ENCODE measurements at regions not wholly inside any gene's neighbourhood (a gene's known extent, or its start where the extent isn't known, plus 50 kb on each side); places are given as distances from the start of the nearest gene placed in this dataset.

DNA sequence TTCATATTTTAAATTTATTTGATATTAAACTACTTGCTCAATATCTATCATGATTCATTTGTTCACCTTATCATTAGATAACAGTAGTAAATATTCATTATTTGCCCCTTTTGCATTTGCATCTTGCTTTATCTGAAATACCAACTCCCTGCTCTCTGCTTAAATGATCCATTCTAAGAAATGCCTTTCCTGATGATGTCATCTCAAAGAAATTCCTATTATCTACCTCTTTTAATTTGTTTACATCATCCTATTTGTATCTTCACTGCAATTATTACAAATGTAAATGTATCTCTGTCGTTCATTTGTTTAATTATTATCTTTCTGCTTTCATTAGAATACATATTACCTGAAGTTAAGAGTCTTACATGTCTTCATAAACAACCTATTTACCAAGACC is 549.9 kb downstream of the CBLN2 start:
- Histone ChIP-seq H3K27ac (ENCODE audit: poor library complexity, severe bottlenecking) (no peak overlapping the region), H3K27me3 (ENCODE audit: insufficient read depth, poor library complexity, severe bottlenecking) (no peaks in the 10 kb centered on the region), H3K4me1 (ENCODE audit: insufficient read depth, poor library complexity, severe bottlenecking) (no peaks in the 10 kb centered on the region), H3K36me3 (ENCODE audit: low read depth) (no peaks in the 10 kb centered on the region), H3K4me3 (ENCODE audit: severe bottlenecking) (no peak overlapping the region), H3K9me3 (ENCODE audit: severe bottlenecking) (no peaks in the 10 kb centered on the region)
- no peak for DNase-seq (ENCODE audit: low spot score)
- ATAC-seq (ENCODE audit: low read depth), result no peak
- TF ChIP-seq, protein P1, sequence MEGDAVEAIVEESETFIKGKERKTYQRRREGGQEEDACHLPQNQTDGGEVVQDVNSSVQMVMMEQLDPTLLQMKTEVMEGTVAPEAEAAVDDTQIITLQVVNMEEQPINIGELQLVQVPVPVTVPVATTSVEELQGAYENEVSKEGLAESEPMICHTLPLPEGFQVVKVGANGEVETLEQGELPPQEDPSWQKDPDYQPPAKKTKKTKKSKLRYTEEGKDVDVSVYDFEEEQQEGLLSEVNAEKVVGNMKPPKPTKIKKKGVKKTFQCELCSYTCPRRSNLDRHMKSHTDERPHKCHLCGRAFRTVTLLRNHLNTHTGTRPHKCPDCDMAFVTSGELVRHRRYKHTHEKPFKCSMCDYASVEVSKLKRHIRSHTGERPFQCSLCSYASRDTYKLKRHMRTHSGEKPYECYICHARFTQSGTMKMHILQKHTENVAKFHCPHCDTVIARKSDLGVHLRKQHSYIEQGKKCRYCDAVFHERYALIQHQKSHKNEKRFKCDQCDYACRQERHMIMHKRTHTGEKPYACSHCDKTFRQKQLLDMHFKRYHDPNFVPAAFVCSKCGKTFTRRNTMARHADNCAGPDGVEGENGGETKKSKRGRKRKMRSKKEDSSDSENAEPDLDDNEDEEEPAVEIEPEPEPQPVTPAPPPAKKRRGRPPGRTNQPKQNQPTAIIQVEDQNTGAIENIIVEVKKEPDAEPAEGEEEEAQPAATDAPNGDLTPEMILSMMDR (IDR thresholded peaks at IDR 0.05; ENCODE audit: poor library complexity, severe bottlenecking), result no peak

DNA sequence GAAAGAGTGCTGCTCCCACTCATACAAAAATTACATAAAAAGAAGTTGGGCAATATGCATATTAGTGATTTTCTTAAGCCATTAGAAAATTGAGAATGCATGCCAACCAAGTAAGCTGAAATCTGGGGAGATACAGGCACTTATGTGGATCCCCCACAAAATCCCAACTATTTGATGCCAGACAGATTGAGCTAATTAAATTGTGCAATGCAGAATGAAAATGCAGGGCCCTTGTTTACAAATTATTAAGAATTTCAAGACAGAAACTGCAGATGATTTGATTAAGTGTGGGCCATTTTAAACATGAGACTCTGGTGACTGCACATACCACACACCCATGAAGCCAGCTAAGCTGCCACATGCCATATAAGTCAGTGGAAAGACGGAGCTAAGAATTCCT is 554.5 kb downstream of the CBLN2 start:
- no peaks in the 10 kb centered on the region for H3K4me1 ChIP-seq (ENCODE audit: insufficient read depth, poor library complexity, severe bottlenecking)
- H3K27ac ChIP-seq (ENCODE audit: poor library complexity, severe bottlenecking), result no peak overlapping the region
- ATAC-seq (ENCODE audit: low read depth), result no peak
- no peak overlapping the region for H3K4me3 ChIP-seq (ENCODE audit: severe bottlenecking)
- TF ChIP-seq, protein P1 (IDR thresholded peaks at IDR 0.05; ENCODE audit: poor library complexity, severe bottlenecking), result no peak
- DNase-seq (ENCODE audit: low spot score), result no peak
- no peaks in the 10 kb centered on the region for H3K27me3 ChIP-seq (ENCODE audit: insufficient read depth, poor library complexity, severe bottlenecking)
- no peaks in the 10 kb centered on the region for H3K9me3 ChIP-seq (ENCODE audit: severe bottlenecking)
- no peaks in the 10 kb centered on the region for H3K36me3 ChIP-seq (ENCODE audit: low read depth)

DNA sequence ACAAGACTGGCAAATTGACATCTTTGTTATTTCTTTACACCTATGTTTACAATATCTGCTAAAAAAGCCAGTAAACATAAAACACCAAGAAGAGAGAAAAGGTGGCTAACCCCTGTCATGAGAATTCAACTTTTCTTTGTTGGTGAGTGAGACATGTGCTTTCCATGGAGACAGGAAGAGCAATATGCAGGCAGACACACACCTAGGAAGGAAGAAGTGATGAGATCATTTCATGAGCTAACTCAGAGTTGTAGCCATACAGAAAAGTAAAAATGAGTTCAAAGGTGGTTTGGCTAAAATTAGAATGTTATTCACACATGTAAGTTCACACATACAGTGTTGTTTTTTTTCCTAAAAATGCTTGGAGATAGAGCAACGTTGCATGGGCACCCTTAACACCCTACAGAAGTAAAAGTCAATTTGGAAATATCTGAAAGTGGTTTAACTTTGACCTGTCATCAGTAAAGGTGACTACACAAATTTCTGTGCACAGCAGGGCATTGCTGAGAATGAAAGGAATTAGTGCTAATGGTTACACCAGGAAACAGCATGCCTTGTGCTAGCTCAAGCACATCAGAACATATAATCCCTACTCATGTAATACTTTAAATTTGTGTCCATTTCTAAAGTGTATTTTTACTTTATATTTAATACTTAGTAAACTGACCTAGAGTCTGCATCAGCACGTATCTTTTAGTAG is 557.6 kb downstream of the CBLN2 start:
- no peaks in the 10 kb centered on the region for H3K27me3 ChIP-seq (ENCODE audit: insufficient read depth, poor library complexity, severe bottlenecking)
- no peaks in the 10 kb centered on the region for H3K36me3 ChIP-seq (ENCODE audit: low read depth)

DNA sequence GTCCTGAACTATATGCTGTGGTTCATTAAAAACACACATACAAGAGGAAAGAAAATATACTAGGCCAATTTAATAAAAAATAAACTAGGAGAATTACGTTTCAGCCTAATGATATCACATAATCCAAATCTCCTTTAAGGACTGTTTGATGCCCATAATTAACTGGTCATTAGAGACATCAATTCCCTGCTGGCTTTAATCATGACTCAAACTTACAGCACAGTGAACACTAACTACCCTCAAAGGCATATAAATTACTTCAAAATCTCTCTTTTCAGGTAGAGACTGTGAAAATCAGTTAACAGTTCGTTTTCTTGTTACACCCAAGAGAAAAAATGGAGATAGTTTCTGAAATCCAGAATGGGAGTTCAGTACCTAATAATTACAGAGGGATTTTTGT is 567.4 kb downstream of the CBLN2 start:
- Histone ChIP-seq H3K9me3 (ENCODE audit: severe bottlenecking) (no peaks in the 10 kb centered on the region), H3K27ac (ENCODE audit: poor library complexity, severe bottlenecking) (no peak overlapping the region), H3K4me3 (ENCODE audit: severe bottlenecking) (no peak overlapping the region), H3K4me1 (ENCODE audit: insufficient read depth, poor library complexity, severe bottlenecking) (no peaks in the 10 kb centered on the region), H3K27me3 (ENCODE audit: insufficient read depth, poor library complexity, severe bottlenecking) (no peaks in the 10 kb centered on the region), H3K36me3 (ENCODE audit: low read depth) (no peaks in the 10 kb centered on the region)
- TF ChIP-seq, protein P1 (IDR thresholded peaks at IDR 0.05; ENCODE audit: poor library complexity, severe bottlenecking), result no peak
- ATAC-seq (ENCODE audit: low read depth), result no peak
- no peak for DNase-seq (ENCODE audit: low spot score)

More for the DNA sequence above, 557.6 kb downstream of the CBLN2 start:
- TF ChIP-seq, protein P1 (IDR thresholded peaks at IDR 0.05; ENCODE audit: poor library complexity, severe bottlenecking), result no peak
- no peak for DNase-seq (ENCODE audit: low spot score)
- Histone ChIP-seq H3K9me3 (ENCODE audit: severe bottlenecking) (no peaks in the 10 kb centered on the region), H3K4me3 (ENCODE audit: severe bottlenecking) (no peak overlapping the region), H3K4me1 (ENCODE audit: insufficient read depth, poor library complexity, severe bottlenecking) (no peaks in the 10 kb centered on the region), H3K27ac (ENCODE audit: poor library complexity, severe bottlenecking) (no peak overlapping the region)
- ATAC-seq (ENCODE audit: low read depth), result no peak

DNA sequence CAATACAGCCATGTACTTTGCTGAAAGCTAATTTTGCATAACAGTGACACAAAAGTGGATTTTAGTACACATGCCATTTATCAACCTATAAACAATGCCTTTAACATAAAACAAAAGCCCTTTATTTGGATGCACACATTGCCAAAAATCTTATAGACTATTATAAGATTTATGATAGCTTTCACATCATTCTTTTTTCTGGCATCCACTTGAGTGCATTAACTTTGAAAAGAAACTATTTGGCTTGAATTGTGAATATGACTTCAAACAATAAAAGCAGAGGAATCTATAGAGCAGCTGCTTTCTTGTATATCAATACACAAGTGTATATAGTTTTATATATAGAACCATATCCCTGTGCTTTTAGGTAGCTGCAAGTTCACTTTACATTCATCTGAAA is 577.4 kb downstream of the CBLN2 start:
- Histone ChIP-seq H3K36me3 (ENCODE audit: low read depth) (no peaks in the 10 kb centered on the region), H3K27ac (ENCODE audit: poor library complexity, severe bottlenecking) (no peak overlapping the region), H3K4me1 (ENCODE audit: insufficient read depth, poor library complexity, severe bottlenecking) (no peaks in the 10 kb centered on the region), H3K4me3 (ENCODE audit: severe bottlenecking) (no peak overlapping the region), H3K9me3 (ENCODE audit: severe bottlenecking) (no peaks in the 10 kb centered on the region), H3K27me3 (ENCODE audit: insufficient read depth, poor library complexity, severe bottlenecking) (no peaks in the 10 kb centered on the region)
- DNase-seq (ENCODE audit: low spot score), result no peak
- ATAC-seq (ENCODE audit: low read depth), result no peak
- TF ChIP-seq, protein P1 (IDR thresholded peaks at IDR 0.05; ENCODE audit: poor library complexity, severe bottlenecking), result no peak
